NCI-H446 treated with DMSO at 0.1 percent for 48 hours (cell line): ENCODE measurements at regions not wholly inside any gene's neighbourhood (a gene's known extent, or its start where the extent isn't known, plus 50 kb on each side); places are given as distances from the start of the nearest gene placed in this dataset.

ENCODE experiments used
- DNase-seq: peaks from one replicate; lab custom pipeline; 2025; lab: John Stamatoyannopoulos, UW

DNA sequence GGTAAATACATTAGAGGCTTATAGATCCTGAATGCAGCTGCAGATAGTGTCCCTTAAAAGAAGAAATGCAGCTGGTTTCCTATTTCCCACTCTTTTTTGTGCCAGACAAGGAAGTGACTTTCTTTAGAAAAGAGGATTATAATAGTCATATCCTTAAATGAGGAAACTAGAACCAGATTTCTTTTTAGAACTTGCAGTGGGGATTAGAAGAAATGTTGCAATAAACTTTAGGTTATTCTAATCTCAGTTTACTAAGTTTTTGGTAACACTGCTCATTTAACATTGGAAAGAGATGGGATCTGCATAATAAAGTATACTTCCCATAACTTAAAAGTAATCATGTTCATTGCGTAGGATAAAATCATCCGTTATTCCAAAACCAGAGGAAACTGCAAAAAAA, 101.9 kb downstream of the SLIT2 start:
- no peak for DNase-seq

GRCh38 chr4:20354120-20354519, 102.4 kb downstream of the SLIT2 start:
- no peak for DNase-seq

DNA sequence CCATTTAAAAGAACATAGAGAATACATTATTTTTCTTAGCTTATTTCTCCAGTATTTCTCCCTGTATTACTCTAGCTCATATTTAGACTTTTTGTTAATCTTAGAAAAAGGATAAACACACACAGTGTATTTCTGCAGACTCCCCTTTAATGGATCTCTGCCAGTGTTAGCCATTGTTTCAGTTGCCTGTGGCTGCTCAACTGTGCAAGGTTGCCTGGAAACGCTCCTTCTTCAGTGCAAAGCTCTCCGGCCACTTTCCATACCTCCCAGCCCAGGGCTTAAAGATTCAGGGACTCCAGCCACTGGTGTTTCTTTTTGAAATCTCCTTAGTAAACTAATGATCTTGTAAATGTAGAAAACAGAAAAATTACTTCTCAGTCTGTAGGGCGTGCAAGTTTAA, 104.9 kb downstream of the SLIT2 start:
- peak; percentile 30 for DNase-seq

- no peak for DNase-seq
Measured at GRCh38 chr4:20358110-20358509, 106.4 kb downstream of the SLIT2 start.

- no peak for DNase-seq
Measured at GRCh38 chr4:20359692-20360091, 108.0 kb downstream of the SLIT2 start.

DNA sequence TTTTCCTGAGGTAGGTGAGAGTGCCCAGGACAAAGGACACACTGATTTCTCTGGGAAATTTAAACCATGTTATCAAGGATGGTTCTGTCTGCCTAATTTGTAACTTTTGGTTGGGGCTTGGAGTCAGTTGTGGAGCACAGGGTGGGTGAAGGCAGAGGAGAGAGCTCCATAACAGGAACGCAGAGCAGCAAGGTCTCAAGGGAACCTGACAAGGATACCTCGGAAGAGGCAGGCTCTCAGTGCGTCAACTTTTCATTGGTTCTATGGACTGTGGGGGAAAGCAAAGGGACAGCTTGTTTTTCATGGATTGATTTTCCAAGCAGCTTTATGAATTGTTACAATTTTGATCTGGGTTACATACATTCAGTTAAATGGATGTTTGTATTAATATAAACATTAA, 110.4 kb downstream of the SLIT2 start:
- DNase-seq, result no peak

DNA sequence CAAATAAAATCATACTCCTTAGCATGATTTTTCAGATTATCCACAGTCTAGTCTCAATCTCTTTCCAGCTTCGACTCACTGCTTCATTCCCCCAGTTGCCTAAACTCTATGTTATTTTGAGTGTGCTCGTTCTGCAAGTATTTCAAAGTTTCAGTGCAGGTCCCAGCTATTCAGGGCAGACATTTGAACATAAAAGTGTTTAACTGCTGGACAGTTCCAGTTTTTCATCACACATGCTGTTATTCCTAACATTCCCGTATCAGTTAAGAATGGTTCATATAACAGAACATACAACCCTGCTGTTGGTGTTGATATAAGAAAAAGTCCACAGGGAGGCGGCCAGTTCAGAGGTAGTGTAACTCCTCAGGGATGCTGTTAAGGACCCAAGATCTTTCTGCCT, 113.3 kb downstream of the SLIT2 start:
- DNase-seq, result no peak

GRCh38 chr4:20367446-20367845, 115.7 kb downstream of the SLIT2 start:
- no peak for DNase-seq

- no peak for DNase-seq
Measured at GRCh38 chr4:20368926-20369325, 117.2 kb downstream of the SLIT2 start.

DNA sequence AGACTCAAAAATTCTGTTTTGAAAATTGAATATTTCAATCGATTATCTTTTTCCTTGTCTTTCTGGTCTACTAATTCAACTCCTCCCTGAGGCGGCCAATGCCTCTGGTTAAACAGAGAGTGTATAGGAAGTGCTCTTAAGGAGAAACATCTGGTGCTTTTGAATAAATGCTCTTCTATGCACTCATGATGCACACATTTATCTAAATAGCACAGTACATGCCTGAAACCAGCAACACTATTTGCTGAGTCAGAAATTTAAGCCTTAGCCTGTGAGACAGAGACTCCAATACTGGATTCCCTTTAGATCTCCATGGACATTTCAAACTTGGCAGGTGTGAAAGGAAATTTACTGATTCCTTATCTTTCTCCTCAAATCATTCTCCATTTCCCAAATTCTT, 118.6 kb downstream of the SLIT2 start:
- DNase-seq, result no peak

GRCh38 chr4:20376070-20376469, 124.4 kb downstream of the SLIT2 start:
- DNase-seq, result no peak

DNA sequence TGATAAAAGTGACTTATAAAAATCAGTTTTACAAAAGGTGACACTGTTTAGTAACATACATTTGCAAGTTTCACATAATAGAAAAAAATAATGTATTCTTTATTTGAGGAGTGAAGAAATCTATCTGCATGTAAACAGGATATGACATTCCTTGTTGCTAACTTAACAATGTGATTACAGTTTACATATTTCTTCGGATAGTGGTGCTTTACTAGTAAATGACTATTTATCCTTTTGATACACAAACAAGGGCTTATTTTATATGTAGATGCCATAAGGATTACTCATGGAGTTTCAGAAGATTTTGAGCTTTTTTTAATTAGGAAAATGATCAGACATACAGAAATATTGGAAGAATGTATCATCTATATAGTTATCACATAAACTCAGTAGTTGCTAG, 126.5 kb downstream of the SLIT2 start:
- no peak for DNase-seq

DNA sequence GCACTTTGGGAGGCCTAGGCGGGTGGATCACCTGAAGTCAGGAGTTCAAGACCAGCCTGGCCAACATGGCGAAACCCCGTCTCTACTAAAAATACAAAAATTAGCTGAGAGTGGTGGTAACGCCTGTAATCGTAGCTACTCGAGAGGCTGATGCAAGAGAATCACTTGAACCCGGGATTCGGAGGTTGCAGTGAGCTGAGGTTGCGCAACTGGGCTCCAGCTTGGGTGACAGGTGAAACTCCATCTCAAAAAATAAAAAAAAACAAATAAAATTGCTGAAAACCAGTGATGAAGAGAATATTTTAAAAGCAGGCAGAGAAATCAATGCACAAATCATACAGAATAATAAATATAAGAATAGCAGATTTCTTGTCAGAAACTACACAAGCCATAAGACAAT, 129.3 kb downstream of the SLIT2 start:
- DNase-seq, result no peak

DNA sequence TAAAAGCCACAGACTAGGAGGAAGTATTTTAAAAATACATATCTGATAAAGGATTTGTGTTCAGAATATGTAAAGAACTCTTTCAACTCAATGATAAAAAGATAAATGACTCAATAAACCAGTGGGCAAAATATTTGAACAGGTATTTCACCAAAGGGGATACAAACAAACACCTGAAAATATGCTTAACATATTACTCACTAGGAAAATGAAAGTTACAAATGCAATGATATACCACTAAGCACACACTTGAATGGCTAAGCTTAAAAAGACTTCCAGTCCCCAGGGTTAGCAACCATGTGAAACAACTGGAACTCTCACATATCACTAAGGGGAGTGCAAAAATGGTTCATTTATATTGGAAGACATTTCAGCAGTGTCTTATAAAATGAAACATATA, 131.6 kb downstream of the SLIT2 start:
- DNase-seq, result no peak

DNA sequence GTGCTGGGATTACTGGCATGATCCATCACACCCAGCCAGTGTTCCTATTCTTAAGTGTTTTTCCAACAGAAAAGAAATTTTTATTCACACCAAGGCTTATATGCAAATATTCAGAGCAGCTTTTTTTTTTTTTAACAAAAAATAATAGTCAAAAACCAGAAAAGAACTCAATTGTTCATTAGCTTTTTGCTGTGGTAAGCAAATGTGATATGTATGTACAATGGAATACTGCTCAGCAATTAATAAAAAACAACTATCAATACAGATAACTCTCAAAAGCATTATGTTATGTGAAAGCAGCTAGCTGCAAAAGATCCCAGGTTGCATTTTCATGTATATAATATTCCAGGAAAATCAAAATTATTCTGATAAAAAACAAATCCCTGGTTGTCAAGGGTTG, 132.3 kb downstream of the SLIT2 start:
- DNase-seq, result no peak

- no peak for DNase-seq
Measured at GRCh38 chr4:20384456-20384855, 132.8 kb downstream of the SLIT2 start.

DNA sequence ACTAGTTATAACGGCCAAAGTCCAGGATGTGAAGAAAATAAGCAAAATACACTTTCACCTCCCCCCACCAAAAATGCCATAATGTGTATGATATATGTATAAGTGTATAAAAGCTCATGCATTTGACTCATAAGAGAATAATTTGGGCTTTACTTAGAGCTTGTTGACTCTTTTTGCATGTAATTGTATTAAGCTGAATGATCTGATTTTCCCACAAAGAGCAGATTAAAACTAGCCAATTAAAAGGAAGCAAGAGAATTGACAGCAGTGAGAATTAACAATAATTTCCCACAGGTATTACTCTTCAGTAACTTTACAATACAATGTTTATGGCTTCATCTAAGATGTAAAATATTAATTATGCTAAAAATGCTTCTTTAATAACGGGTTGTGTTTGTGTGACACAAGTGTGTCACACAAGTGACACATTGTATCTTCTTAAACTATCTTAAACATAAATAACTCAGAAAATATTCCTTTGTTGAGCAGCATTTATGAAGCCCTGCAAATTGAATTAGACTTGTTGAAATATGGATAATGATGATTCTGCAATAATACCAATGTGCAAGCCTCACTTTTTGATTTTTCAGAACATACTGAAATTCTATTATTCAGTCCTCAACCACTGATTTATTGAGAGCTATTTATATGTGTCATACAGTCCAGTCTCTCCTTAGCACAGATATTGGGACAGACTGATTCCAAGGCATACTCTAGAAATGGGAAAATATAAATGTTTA, 134.5 kb downstream of the SLIT2 start:
- no peak for DNase-seq

- DNase-seq, result no peak
Measured at GRCh38 chr4:20386906-20387305, 135.2 kb downstream of the SLIT2 start.

DNA sequence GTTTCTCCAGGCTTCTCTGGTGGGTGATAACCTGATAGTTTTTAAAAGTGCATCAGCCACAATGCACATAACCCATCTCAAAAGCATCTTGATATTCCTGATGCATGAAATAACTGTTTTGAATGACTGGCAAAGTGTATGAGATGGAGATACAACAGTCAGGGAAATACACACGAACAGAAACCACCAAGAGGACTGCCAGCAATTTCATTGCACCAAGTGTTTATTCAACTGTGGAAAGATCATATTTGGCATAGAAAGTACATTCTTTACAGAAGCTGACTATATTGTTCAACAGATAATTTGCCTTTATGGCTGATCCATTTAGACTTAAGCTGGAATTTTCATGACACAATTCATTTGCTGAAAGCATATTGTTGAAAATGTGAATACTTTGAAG, 139.5 kb downstream of the SLIT2 start:
- no peak for DNase-seq

GRCh38 chr4:20391912-20392311, 140.2 kb downstream of the SLIT2 start:
- DNase-seq, result no peak

- no peak for DNase-seq
Measured at GRCh38 chr4:20393486-20394100, 141.9 kb downstream of the SLIT2 start.

- no peak for DNase-seq
Measured at GRCh38 chr4:20394512-20394911, 142.8 kb downstream of the SLIT2 start.

- no peak for DNase-seq
Measured at GRCh38 chr4:20395160-20395773, 143.6 kb downstream of the SLIT2 start.

DNA sequence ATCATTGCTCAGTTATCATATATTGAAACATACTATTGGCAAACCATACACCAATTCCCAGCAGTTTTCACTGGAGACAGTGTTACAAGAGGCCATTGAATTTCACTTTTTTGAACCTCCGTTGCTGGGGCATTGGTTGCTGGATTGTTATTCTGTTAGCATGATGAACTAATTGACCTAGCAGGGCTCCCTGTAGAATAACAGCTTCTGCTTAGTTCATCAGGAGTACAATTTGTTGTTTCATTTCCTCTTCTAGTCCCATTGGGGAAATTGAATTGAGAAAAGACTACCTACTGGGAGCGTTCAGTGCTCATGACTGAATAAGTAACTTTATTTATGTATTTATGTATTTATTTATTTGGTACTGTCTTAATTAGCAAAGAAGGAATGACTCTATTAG, 151.6 kb downstream of the SLIT2 start:
- DNase-seq, result no peak
